ENCODE measurements at regions not wholly inside any gene's neighbourhood (a gene's known extent, or its start where the extent isn't known, plus 50 kb on each side); places are given as distances from the start of the nearest gene placed in this dataset.

DNA sequence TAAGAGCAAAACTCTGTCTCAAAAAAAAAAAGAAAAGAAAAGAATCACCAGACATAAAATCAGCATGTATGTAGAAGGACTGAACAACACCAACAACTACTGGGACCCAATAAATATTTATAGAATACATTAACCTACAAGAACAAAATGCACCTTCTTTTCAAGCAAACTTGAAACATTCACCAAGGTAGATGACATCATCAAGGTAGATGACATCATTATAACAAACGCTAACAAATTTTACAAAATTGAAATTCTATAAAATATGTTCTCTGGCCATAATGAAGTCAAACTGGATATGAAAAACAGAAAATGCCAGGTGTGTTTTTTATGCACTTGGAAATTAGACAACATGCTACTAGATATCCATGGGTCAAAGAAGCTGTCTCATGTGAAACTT, 220.2 kb upstream of the SNX7 start:
- TF ChIP-seq, protein P1, sequence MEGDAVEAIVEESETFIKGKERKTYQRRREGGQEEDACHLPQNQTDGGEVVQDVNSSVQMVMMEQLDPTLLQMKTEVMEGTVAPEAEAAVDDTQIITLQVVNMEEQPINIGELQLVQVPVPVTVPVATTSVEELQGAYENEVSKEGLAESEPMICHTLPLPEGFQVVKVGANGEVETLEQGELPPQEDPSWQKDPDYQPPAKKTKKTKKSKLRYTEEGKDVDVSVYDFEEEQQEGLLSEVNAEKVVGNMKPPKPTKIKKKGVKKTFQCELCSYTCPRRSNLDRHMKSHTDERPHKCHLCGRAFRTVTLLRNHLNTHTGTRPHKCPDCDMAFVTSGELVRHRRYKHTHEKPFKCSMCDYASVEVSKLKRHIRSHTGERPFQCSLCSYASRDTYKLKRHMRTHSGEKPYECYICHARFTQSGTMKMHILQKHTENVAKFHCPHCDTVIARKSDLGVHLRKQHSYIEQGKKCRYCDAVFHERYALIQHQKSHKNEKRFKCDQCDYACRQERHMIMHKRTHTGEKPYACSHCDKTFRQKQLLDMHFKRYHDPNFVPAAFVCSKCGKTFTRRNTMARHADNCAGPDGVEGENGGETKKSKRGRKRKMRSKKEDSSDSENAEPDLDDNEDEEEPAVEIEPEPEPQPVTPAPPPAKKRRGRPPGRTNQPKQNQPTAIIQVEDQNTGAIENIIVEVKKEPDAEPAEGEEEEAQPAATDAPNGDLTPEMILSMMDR (IDR thresholded peaks at IDR 0.05), result no peak
- TF ChIP-seq POLR2A (IDR thresholded peaks at IDR 0.05) (no peak), POLR2AphosphoS5 (IDR thresholded peaks at IDR 0.05) (no peak)
